Kidney (tissue), 13 donors: ENCODE measurements at regions not wholly inside any gene's neighbourhood (a gene's known extent, or its start where the extent isn't known, plus 50 kb on each side); places are given as distances from the start of the nearest gene placed in this dataset.

ENCODE experiments used
- DNase-seq, 5 donors: peaks; one replicate each; pipeline ENCODE4 v3.0.0-alpha.2; 2013 to 2020
- FAIRE-seq: peaks from 2 replicates; lab custom pipeline; 2012; peaks lifted over from hg19 to GRCh38; lab: Jason Lieb, UNC
- H3K27ac ChIP-seq, 2 donors: one replicate each; pipeline ENCODE4 v1.7.0; 2013; ENCODE audit warnings: low read depth in 2 of 2, low read length in 2 of 2, inconsistent platforms in 1 of 2
- H3K27me3 ChIP-seq: one replicate; pipeline ENCODE4 v1.7.1; 2013; ENCODE audit warnings: low read length, inconsistent platforms; ENCODE audit not compliant: control insufficient read depth, insufficient read depth
- H3K36me3 ChIP-seq, 3 donors: one replicate each; pipeline versions ENCODE4 v1.7.0 to v1.7.1; 2013; ENCODE audit warnings: low read length in 3 of 3, control low read depth in 1 of 3, inconsistent platforms in 1 of 3; ENCODE audit not compliant: insufficient read depth in 3 of 3, control insufficient read depth in 2 of 3
- H3K4me1 ChIP-seq, 3 donors: one replicate each; pipeline versions ENCODE4 v1.7.0 to v1.7.1; 2013; ENCODE audit warnings: low read length in 3 of 3, inconsistent platforms in 1 of 3, low read depth in 1 of 3; ENCODE audit not compliant: control insufficient read depth in 2 of 3, insufficient read depth in 2 of 3
- H3K4me3 ChIP-seq, 3 donors: one replicate each; pipeline versions ENCODE4 v1.7.0 to v1.8.1; 2013; ENCODE audit warnings: low read length in 3 of 3, control low read depth in 1 of 3, inconsistent platforms in 1 of 3
- H3K9ac ChIP-seq, 3 donors: one replicate each; pipeline versions ENCODE4 v1.7.0 to v1.7.1; 2013; ENCODE audit warnings: low read length in 3 of 3, control low read depth in 1 of 3, inconsistent platforms in 1 of 3
- H3K9me3 ChIP-seq, 3 donors: one replicate each; pipeline versions ENCODE4 v1.7.0 to v1.7.1; 2013; ENCODE audit warnings: low read length in 3 of 3, control low read depth in 1 of 3, inconsistent platforms in 1 of 3; ENCODE audit not compliant: control insufficient read depth in 2 of 3, insufficient read depth in 1 of 3
- CTCF ChIP-seq: IDR thresholded peaks from 3 replicates; pipeline ENCODE4 v1.5.1; 2012; ENCODE audit warnings: mild to moderate bottlenecking, moderate library complexity, borderline replicate concordance; ENCODE audit not compliant: insufficient read depth; ENCODE audit errors: extremely low read depth
- intact Hi-C: fragments of 100-400 bp; cut with DNase I; formaldehyde crosslinking; loops from one replicate; pipeline ENCODE4 v1.11.1; 2022
- donor health status: control.
- donor health status: control.
- donor health status: control.
- donor health status: control.
- donor health status: control.
- donor health status: DM: yes; HTN: yes; CAD: no.
- donor health status: Normal renal cell carcinoma (clear cell type).

GRCh38 chr3:159813822-159814531 is 174.7 kb upstream of the IL12A start:
- no peak for TF ChIP-seq CTCF
- no peaks in the 10 kb centered on the region for H3K27me3 ChIP-seq
- H3K4me3 ChIP-seq, result no peak overlapping the region
- H3K27ac ChIP-seq, result peak overlapping the region in 1 of 2 donors; percentile 5
- H3K9ac ChIP-seq, result no peak overlapping the region
- H3K4me1 ChIP-seq, result peaks cover 0 to 3% (median 0%) of the 10 kb centered on the region in 3 donors
- DNase-seq (peak in 3 of 5 donors; percentile 39 to 63 (median 52)), FAIRE-seq (no peak)
- intact Hi-C loops, result no loop called here
- H3K9me3 ChIP-seq, result no peaks in the 10 kb centered on the region
- no peaks in the 10 kb centered on the region for H3K36me3 ChIP-seq

GRCh38 chr3:159816512-159816911 is 172.1 kb upstream of the IL12A start:
- FAIRE-seq, result no peak
- Histone ChIP-seq H3K27me3 (no peaks in the 10 kb centered on the region), H3K9ac (no peak overlapping the region), H3K36me3 (no peaks in the 10 kb centered on the region), H3K27ac (no peak overlapping the region), H3K4me1 (peaks cover 0 to 3% (median 0%) of the 10 kb centered on the region in 3 donors), H3K9me3 (no peaks in the 10 kb centered on the region), H3K4me3 (no peak overlapping the region)
- TF ChIP-seq CTCF, result no peak
- DNase-seq, result no peak
- intact Hi-C loops, result no loop called here

- H3K4me3 ChIP-seq, result no peak overlapping the region
- TF ChIP-seq CTCF, result no peak
- H3K4me1 ChIP-seq, result peaks cover 0 to 3% (median 0%) of the 10 kb centered on the region in 3 donors
- no peaks in the 10 kb centered on the region for H3K36me3 ChIP-seq
- intact Hi-C loops, result no loop called here
- H3K9ac ChIP-seq, result no peak overlapping the region
- FAIRE-seq (no peak), DNase-seq (peak in 1 of 5 donors; percentile 38)
- H3K27me3 ChIP-seq, result no peaks in the 10 kb centered on the region
- no peak overlapping the region for H3K27ac ChIP-seq
- no peaks in the 10 kb centered on the region for H3K9me3 ChIP-seq
These were observed 171.5 kb upstream of the IL12A start for GRCh38 chr3:159817126-159817525.
